WTC11 (cell line): ENCODE measurements at regions not wholly inside any gene's neighbourhood (a gene's known extent, or its start where the extent isn't known, plus 50 kb on each side); places are given as distances from the start of the nearest gene placed in this dataset.

Experiments
- ATAC-seq: fragments of 200-7000 bp; cut with Tn5 transposase; 2 replicates; pipeline ENCODE4 v1.10.0; 2021; ENCODE audit warnings: mild to moderate bottlenecking, moderate library complexity
- CTCF ChIA-PET: fragments of 300-600 bp; sonication (Branson Sonifier 250); formaldehyde crosslinking; loops from one replicate; lab custom pipeline; 2021; ENCODE audit warnings: antibody characterized with exemption; lab: Charles Lee
- POLR2A ChIA-PET: fragments of 350-600 bp; sonication (Branson Sonifier 250); formaldehyde crosslinking; loops from one replicate; lab custom pipeline; 2021; ENCODE audit warnings: antibody characterized with exemption; lab: Charles Lee
- DNase-seq: peaks from one replicate; pipeline ENCODE4 v3.0.0; 2021; ENCODE audit warnings: low spot score
- H3K27ac Mint-ChIP-seq: 2 replicates; pipeline ENCODE4 v1.8.0; 2021; ENCODE audit warnings: mixed read lengths
- H3K27me3 Mint-ChIP-seq: 2 replicates; pipeline ENCODE4 v1.8.0; 2021; ENCODE audit warnings: low read depth, mild to moderate bottlenecking, moderate library complexity, mixed read lengths
- H3K36me3 Mint-ChIP-seq: 2 replicates; pipeline ENCODE4 v1.8.0; 2021; ENCODE audit warnings: mixed read lengths
- H3K4me1 Mint-ChIP-seq: 2 replicates; pipeline ENCODE4 v1.8.0; 2022; ENCODE audit warnings: mixed read lengths
- H3K4me3 Mint-ChIP-seq: 2 replicates; pipeline ENCODE4 v1.8.0; 2021; ENCODE audit warnings: mild to moderate bottlenecking, moderate library complexity, mixed read lengths
- H3K9me3 Mint-ChIP-seq: 2 replicates; pipeline ENCODE4 v1.8.0; 2021; ENCODE audit warnings: mixed read lengths
- EMX1 ChIP-seq: fragments of 250-450 bp; sonication (Bioruptor Pico); IDR thresholded peaks from 2 replicates; pipeline ENCODE4 v1.8.0; 2021; ENCODE audit warnings: mild to moderate bottlenecking
- FOXP1 ChIP-seq: sonication (generic); formaldehyde crosslinking; IDR thresholded peaks from 2 replicates; pipeline ENCODE4 v1.8.0; 2022; ENCODE audit warnings: missing genetic modification reagents, mild to moderate bottlenecking, moderate library complexity, borderline replicate concordance
- HMGA2 ChIP-seq: fragments of 250-450 bp; sonication (Bioruptor Pico); IDR thresholded peaks from 2 replicates; pipeline ENCODE4 v1.4.0; 2021; ENCODE audit warnings: mild to moderate bottlenecking, moderate library complexity
- NR3C1 ChIP-seq: sonication (generic); formaldehyde crosslinking; conservative IDR thresholded peaks from 2 replicates; pipeline ENCODE4 v1.8.1; 2023; ENCODE audit warnings: low read depth, mild to moderate bottlenecking, missing genetic modification reagents
- RELA ChIP-seq: sonication (generic); formaldehyde crosslinking; IDR thresholded peaks from 2 replicates; pipeline ENCODE4 v1.8.1; 2022; ENCODE audit warnings: missing genetic modification reagents, mild to moderate bottlenecking, borderline replicate concordance
- SOX15 ChIP-seq: fragments of 250-450 bp; sonication (Bioruptor Pico); IDR thresholded peaks from 2 replicates; pipeline ENCODE4 v1.9.0; 2021; ENCODE audit warnings: mild to moderate bottlenecking
- TF ChIP-seq, protein P1 (sequence below): sonication (generic); formaldehyde crosslinking; IDR thresholded peaks from 2 replicates; pipeline ENCODE4 v1.8.0; 2023; ENCODE audit warnings: missing genetic modification reagents, mild to moderate bottlenecking, borderline replicate concordance
- TF ChIP-seq, protein P2 (sequence below): sonication (generic); formaldehyde crosslinking; IDR thresholded peaks from 2 replicates; pipeline ENCODE4 v1.8.0; 2022; ENCODE audit warnings: mild to moderate bottlenecking, missing genetic modification reagents
- TF ChIP-seq, protein P3 (sequence below): fragments of 250-450 bp; sonication (Bioruptor Pico); IDR thresholded peaks from 2 replicates; pipeline ENCODE4 v1.8.0; 2021; ENCODE audit warnings: mild to moderate bottlenecking
- TF ChIP-seq, protein P4 (sequence below): fragments of 250-450 bp; sonication (Bioruptor Pico); conservative IDR thresholded peaks from 2 replicates; pipeline ENCODE4 v1.9.0; 2021; ENCODE audit warnings: mild to moderate bottlenecking
- TF ChIP-seq, protein P5 (sequence below): fragments of 250-450 bp; sonication (Bioruptor Pico); IDR thresholded peaks from 2 replicates; pipeline ENCODE4 v1.9.0; 2021; ENCODE audit warnings: mild to moderate bottlenecking, borderline replicate concordance
- TF ChIP-seq, protein P6 (sequence below): sonication (generic); formaldehyde crosslinking; IDR thresholded peaks from 2 replicates; pipeline ENCODE4 v1.8.1; 2023; ENCODE audit warnings: mild to moderate bottlenecking, moderate library complexity, missing genetic modification reagents

DNA sequence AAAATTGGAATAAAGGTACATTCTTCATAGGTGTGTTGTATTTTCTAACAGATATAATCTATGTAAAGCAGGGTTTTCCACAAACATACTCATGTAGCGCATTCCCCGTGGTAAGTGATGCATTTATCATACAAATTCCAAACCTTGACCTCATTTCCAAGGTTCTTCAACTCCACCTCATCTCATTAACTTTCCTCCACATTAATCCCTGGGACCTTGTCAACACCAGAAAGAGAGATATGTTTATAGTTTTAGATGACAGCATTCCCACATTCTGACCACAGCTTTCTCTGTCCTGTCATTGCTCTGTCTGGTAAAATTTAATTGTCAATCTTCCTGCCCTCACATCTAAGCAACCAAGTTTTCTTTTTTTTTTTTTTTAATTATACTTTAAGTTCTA lies 415.1 kb downstream of the TMEM161B start (continued):
- TF ChIP-seq, protein P1, sequence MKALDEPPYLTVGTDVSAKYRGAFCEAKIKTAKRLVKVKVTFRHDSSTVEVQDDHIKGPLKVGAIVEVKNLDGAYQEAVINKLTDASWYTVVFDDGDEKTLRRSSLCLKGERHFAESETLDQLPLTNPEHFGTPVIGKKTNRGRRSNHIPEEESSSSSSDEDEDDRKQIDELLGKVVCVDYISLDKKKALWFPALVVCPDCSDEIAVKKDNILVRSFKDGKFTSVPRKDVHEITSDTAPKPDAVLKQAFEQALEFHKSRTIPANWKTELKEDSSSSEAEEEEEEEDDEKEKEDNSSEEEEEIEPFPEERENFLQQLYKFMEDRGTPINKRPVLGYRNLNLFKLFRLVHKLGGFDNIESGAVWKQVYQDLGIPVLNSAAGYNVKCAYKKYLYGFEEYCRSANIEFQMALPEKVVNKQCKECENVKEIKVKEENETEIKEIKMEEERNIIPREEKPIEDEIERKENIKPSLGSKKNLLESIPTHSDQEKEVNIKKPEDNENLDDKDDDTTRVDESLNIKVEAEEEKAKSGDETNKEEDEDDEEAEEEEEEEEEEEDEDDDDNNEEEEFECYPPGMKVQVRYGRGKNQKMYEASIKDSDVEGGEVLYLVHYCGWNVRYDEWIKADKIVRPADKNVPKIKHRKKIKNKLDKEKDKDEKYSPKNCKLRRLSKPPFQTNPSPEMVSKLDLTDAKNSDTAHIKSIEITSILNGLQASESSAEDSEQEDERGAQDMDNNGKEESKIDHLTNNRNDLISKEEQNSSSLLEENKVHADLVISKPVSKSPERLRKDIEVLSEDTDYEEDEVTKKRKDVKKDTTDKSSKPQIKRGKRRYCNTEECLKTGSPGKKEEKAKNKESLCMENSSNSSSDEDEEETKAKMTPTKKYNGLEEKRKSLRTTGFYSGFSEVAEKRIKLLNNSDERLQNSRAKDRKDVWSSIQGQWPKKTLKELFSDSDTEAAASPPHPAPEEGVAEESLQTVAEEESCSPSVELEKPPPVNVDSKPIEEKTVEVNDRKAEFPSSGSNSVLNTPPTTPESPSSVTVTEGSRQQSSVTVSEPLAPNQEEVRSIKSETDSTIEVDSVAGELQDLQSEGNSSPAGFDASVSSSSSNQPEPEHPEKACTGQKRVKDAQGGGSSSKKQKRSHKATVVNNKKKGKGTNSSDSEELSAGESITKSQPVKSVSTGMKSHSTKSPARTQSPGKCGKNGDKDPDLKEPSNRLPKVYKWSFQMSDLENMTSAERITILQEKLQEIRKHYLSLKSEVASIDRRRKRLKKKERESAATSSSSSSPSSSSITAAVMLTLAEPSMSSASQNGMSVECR (CRISPR knock-in tag): no peak
- TF ChIP-seq, protein P2, sequence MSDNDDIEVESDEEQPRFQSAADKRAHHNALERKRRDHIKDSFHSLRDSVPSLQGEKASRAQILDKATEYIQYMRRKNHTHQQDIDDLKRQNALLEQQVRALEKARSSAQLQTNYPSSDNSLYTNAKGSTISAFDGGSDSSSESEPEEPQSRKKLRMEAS (CRISPR knock-in tag): no peak
- TF ChIP-seq RELA (CRISPR knock-in tag) (no peak), EMX1 (CRISPR knock-in tag) (no peak), NR3C1 (CRISPR knock-in tag) (no peak), SOX15 (CRISPR knock-in tag) (no peak), HMGA2 (no peak)

DNA sequence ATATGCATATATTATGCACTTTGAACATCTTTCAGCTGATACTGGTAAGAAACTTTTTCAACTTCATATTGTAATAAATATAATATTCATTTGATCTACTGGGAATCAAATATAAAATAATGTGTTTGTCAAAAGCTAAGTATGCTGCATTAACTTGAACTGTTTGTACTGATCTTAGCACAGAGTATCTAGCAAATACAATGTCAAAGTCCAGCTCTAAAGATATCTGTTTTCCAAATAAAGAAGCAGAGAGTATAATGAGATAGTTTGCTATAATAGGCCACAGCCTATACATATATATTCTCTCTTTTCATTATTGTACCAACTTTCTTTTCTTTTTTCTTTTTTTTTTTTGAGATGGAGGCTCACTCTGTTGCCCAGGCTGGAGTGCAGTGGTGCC lies 417.0 kb downstream of the TMEM161B start:
- no peak overlapping the region for H3K27ac Mint-ChIP-seq
- peaks cover 3% of the 10 kb centered on the region for H3K9me3 Mint-ChIP-seq
- ATAC-seq (no peak), DNase-seq (no peak)
- TF ChIP-seq, protein P3, sequence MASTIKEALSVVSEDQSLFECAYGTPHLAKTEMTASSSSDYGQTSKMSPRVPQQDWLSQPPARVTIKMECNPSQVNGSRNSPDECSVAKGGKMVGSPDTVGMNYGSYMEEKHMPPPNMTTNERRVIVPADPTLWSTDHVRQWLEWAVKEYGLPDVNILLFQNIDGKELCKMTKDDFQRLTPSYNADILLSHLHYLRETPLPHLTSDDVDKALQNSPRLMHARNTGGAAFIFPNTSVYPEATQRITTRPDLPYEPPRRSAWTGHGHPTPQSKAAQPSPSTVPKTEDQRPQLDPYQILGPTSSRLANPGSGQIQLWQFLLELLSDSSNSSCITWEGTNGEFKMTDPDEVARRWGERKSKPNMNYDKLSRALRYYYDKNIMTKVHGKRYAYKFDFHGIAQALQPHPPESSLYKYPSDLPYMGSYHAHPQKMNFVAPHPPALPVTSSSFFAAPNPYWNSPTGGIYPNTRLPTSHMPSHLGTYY (CRISPR knock-in tag): no peak
- TF ChIP-seq, protein P4, sequence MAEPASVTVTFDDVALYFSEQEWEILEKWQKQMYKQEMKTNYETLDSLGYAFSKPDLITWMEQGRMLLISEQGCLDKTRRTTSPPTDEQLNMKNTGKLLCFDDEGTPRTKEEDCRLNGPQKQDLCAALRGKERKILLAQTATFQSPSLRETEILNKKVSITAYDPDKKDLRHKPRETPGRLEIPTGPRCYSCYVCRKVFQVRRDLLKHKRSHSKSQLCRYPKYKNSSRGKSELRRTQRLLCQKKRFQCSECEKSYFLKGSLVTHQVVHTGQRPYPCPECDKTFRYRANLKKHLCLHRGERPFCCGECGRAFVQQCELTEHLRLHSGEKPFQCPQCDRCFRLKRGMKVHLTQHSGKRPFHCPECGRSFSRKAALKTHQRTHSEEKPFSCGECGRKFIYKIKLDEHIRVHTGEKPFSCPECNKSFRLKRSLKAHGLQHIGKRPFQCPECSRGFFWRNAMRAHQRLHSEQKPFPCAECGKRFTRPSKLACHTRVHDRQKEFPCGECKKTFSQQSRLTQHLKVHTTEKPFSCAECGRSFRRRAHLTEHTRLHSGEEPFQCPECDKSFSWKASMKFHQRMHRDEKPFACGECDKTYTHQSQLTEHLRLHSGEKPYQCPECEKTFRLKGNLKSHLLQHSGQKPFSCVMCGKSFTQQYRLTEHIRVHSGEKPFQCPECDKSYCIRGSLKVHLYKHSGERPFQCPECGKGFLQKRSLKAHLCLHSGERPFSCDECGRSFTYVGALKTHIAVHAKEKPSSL: no peak
- TF ChIP-seq, protein P5, sequence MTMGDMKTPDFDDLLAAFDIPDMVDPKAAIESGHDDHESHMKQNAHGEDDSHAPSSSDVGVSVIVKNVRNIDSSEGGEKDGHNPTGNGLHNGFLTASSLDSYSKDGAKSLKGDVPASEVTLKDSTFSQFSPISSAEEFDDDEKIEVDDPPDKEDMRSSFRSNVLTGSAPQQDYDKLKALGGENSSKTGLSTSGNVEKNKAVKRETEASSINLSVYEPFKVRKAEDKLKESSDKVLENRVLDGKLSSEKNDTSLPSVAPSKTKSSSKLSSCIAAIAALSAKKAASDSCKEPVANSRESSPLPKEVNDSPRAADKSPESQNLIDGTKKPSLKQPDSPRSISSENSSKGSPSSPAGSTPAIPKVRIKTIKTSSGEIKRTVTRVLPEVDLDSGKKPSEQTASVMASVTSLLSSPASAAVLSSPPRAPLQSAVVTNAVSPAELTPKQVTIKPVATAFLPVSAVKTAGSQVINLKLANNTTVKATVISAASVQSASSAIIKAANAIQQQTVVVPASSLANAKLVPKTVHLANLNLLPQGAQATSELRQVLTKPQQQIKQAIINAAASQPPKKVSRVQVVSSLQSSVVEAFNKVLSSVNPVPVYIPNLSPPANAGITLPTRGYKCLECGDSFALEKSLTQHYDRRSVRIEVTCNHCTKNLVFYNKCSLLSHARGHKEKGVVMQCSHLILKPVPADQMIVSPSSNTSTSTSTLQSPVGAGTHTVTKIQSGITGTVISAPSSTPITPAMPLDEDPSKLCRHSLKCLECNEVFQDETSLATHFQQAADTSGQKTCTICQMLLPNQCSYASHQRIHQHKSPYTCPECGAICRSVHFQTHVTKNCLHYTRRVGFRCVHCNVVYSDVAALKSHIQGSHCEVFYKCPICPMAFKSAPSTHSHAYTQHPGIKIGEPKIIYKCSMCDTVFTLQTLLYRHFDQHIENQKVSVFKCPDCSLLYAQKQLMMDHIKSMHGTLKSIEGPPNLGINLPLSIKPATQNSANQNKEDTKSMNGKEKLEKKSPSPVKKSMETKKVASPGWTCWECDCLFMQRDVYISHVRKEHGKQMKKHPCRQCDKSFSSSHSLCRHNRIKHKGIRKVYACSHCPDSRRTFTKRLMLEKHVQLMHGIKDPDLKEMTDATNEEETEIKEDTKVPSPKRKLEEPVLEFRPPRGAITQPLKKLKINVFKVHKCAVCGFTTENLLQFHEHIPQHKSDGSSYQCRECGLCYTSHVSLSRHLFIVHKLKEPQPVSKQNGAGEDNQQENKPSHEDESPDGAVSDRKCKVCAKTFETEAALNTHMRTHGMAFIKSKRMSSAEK: no peak
- no peak overlapping the region for H3K4me3 Mint-ChIP-seq
- no peaks in the 10 kb centered on the region for H3K36me3 Mint-ChIP-seq
- peaks cover 13% of the 10 kb centered on the region for H3K4me1 Mint-ChIP-seq
- peaks cover 32% of the 10 kb centered on the region for H3K27me3 Mint-ChIP-seq
- ChIA-PET CTCF (no interaction called here), POLR2A (no interaction called here)

DNA sequence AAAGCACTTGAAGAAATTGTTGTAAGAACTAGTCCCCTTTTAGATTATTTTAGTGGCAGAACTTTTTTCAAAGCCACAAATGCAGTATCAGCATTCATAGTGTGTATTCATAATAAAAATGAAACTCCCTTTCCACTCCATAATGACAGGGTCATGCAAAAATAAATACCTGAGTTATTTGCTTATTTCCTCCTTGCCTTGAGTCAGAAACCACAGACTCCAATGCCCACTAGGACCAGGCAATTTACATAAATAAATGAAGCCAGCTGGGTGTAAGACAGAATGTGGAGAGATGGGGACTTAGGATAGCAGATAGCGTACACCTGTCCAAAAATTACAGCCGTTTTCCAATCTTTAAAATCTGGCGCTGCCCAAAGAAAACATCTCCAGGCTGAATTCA lies 417.8 kb downstream of the TMEM161B start:
- no peak overlapping the region for H3K4me3 Mint-ChIP-seq
- no peaks in the 10 kb centered on the region for H3K36me3 Mint-ChIP-seq
- no peaks in the 10 kb centered on the region for H3K9me3 Mint-ChIP-seq
- ChIA-PET CTCF (no interaction called here), POLR2A (no interaction called here)
- DNase-seq (no peak), ATAC-seq (no peak)
- peaks cover 32% of the 10 kb centered on the region for H3K27me3 Mint-ChIP-seq
- peaks cover 13% of the 10 kb centered on the region for H3K4me1 Mint-ChIP-seq
- H3K27ac Mint-ChIP-seq: no peak overlapping the region
- no peak for TF ChIP-seq FOXP1 (CRISPR knock-in tag)
- TF ChIP-seq, protein P6, sequence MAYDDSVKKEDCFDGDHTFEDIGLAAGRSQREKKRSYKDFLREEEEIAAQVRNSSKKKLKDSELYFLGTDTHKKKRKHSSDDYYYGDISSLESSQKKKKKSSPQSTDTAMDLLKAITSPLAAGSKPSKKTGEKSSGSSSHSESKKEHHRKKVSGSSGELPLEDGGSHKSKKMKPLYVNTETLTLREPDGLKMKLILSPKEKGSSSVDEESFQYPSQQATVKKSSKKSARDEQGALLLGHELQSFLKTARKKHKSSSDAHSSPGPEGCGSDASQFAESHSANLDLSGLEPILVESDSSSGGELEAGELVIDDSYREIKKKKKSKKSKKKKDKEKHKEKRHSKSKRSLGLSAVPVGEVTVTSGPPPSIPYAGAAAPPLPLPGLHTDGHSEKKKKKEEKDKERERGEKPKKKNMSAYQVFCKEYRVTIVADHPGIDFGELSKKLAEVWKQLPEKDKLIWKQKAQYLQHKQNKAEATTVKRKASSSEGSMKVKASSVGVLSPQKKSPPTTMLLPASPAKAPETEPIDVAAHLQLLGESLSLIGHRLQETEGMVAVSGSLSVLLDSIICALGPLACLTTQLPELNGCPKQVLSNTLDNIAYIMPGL (CRISPR knock-in tag): no peak
- TF ChIP-seq, protein P1 (CRISPR knock-in tag): no peak
- TF ChIP-seq, protein P3 (CRISPR knock-in tag): no peak
